ENCODE measurements at regions not wholly inside any gene's neighbourhood (a gene's known extent, or its start where the extent isn't known, plus 50 kb on each side); places are given as distances from the start of the nearest gene placed in this dataset.
"Not testable (repeated sequence)": the region's sequence is repeated elsewhere in the genome, so short reads cannot be mapped to it uniquely, and the experiment has no call there.

DNA sequence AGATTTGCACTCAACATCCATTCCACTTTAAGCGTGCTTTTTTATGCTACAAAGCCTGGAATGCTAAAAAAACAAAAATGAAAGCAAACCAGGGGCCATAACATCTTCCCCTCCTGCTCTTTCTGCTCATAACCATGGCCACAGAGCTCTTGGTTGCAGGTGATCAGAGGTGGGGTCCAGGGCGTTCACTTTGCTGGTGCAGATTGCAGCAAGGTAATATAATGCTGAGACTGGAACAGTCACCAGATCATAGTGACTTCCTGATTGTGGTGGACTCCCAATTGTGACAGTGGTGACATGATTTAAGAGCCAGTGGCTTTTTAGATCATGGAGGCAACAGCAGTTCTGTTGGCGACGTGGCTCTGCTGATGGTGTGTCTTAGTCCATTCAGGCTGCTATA, 115.0 kb upstream of the CPM start:
- in situ Hi-C loops (cut with MboI; ENCODE audit: low sequenced_read_pairs, unreplicated experiment), result no loop called here
- DNase-seq (ENCODE audit: low spot score), result no peak
- TF ChIP-seq, protein P1, sequence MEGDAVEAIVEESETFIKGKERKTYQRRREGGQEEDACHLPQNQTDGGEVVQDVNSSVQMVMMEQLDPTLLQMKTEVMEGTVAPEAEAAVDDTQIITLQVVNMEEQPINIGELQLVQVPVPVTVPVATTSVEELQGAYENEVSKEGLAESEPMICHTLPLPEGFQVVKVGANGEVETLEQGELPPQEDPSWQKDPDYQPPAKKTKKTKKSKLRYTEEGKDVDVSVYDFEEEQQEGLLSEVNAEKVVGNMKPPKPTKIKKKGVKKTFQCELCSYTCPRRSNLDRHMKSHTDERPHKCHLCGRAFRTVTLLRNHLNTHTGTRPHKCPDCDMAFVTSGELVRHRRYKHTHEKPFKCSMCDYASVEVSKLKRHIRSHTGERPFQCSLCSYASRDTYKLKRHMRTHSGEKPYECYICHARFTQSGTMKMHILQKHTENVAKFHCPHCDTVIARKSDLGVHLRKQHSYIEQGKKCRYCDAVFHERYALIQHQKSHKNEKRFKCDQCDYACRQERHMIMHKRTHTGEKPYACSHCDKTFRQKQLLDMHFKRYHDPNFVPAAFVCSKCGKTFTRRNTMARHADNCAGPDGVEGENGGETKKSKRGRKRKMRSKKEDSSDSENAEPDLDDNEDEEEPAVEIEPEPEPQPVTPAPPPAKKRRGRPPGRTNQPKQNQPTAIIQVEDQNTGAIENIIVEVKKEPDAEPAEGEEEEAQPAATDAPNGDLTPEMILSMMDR (IDR thresholded peaks at IDR 0.05; ENCODE audit: borderline replicate concordance, control extremely low read depth, extremely low read depth, insufficient read depth, missing control alignments), result no peak

DNA sequence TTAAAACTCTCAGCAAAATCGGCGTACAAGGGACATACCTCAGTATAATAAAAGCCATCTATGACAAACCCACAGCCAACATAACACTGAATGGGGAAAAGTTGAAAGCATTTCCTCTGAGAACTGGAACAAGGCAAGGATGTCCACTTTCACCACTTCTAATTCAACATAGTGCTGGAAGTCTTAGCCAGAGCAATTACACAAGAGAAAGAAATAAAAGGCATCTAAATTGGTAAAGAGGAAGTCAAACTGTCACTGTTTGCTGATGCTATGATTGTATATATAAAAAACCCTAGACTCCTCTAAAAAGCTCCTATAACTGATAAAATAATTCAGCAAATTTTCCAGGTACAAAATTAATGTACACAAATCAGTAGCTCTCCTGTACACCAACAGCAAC, 116.9 kb upstream of the CPM start:
- DNase-seq (ENCODE audit: low spot score); in situ Hi-C loops (cut with MboI; ENCODE audit: low sequenced_read_pairs, unreplicated experiment): not testable (repeated sequence)

DNA sequence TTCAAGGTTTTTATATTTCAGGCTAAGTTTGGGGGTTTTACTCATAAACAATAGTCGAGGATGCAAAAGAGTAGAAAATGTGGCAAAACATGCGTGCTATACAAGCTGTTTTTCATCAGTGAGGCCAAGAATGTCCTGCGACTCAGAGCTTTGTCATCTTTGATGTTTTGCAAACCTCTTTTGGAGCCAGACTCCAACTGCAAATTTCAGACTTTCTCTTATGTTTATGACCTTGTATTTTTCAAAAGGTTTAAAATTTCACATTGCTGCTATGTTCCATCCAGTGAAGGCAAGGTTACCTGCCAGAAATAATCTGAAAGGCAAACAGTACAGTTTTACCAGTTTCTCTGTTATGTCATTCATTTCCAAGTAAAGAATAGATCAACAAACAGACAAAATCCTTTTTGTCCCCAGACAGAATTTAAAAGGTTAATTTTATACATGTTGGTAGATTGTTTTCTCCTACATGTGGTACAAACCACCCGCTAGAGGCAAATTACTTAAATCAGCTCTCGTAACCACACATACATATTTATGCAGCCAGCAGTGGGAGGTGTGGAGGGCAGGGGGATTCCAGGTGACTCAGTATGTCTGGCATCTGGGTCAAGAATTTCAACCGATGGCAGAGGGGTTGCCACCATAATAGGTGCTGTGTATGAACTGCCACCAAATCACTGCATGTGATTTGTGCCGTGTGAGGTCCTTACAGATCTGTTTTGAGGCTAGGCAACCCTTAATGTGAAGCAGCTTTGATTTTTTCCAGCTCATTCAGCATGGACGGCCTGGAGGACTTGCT, 119.8 kb upstream of the CPM start:
- in situ Hi-C loops (cut with MboI; ENCODE audit: low sequenced_read_pairs, unreplicated experiment), result no loop called here
- TF ChIP-seq, protein P1 (IDR thresholded peaks at IDR 0.05; ENCODE audit: borderline replicate concordance, control extremely low read depth, extremely low read depth, insufficient read depth, missing control alignments), result no peak
- no peak for DNase-seq (ENCODE audit: low spot score)

DNA sequence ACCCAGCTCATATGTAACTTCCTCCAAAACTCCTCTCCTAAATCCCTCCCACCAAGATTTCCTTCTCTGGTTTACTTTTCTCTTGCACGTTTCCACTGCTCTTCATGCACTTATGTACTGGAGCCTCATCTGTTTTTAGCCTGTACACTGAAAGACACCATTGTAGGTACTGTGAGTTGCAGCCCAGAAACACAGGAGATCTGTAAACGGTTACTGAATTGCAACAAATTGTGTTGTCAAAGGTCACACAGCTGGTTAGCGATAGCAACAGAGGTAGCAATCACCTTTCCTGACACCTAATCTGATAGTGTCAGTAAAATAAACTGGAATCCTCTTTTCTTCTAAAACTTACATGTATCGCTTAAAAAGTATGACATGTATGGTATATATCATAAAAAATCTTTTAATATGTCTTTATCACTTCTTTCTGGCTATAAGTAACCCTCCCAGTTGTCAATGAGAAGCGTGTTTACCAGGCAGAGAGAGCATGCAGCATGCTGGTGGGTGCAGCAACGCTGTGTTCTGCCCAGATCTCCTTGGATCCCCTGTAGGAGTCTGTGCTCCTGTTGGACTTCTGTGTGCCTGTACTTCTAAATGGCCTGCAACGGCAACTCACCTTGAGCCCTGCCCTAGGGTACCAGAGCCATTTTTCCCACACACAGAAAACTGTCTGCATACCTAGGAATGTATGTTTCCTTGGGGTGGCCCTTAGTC, 121.5 kb upstream of the CPM start:
- in situ Hi-C loops (cut with MboI; ENCODE audit: low sequenced_read_pairs, unreplicated experiment), result no loop called here
- TF ChIP-seq, protein P1 (IDR thresholded peaks at IDR 0.05; ENCODE audit: borderline replicate concordance, control extremely low read depth, extremely low read depth, insufficient read depth, missing control alignments), result no peak
- no peak for DNase-seq (ENCODE audit: low spot score)

DNA sequence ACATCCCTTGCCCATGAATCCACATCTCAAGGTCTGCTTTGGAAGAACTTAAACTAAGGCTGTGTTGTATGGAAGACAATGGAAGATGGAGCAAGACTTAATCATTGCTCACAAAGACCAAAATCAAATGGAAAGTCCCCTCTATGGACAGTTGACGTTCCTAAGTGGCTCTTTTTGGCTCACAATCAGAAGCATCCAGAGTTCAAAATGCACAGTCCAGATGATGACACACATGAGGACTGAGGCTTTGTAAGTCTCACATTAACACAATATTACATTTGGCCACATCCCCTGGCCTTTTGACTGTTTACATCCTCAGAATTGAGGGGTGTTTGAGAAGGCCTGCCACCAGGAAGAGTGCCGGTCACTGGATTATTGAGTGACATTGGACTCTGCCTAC, 122.3 kb upstream of the CPM start:
- TF ChIP-seq, protein P1 (IDR thresholded peaks at IDR 0.05; ENCODE audit: borderline replicate concordance, control extremely low read depth, extremely low read depth, insufficient read depth, missing control alignments), result no peak
- in situ Hi-C loops (cut with MboI; ENCODE audit: low sequenced_read_pairs, unreplicated experiment), result no loop called here
- no peak for DNase-seq (ENCODE audit: low spot score)

DNA sequence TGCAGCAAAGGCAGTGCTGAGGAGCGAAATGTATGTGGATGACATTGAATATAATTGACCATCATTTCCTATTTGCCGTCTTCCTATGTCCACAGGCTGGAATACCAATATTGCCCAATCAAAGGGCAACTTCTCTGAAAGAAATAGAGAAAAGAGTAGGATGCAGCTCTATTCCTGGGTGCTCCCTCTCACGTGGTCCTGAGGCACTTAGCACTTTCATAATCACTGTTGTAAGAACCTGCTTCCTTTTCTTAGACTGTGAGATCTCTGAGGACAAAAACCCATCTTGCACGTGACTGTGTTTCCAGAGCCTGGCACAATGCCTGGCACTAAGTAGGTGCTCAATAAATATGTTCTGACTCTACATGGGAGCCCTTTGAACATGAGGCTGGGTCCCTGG, 122.7 kb upstream of the CPM start:
- DNase-seq (ENCODE audit: low spot score), result no peak
- in situ Hi-C loops (cut with MboI; ENCODE audit: low sequenced_read_pairs, unreplicated experiment), result no loop called here
- TF ChIP-seq, protein P1 (IDR thresholded peaks at IDR 0.05; ENCODE audit: borderline replicate concordance, control extremely low read depth, extremely low read depth, insufficient read depth, missing control alignments), result no peak

Data from GM13976 (cell line).